CD4-positive, alpha-beta T cell treated with Interleukin-4 for 4 hours (primary cell): ENCODE measurements at regions not wholly inside any gene's neighbourhood (a gene's known extent, or its start where the extent isn't known, plus 50 kb on each side); places are given as distances from the start of the nearest gene placed in this dataset.

Experiments used
- DNase-seq: peaks from one replicate; pipeline ENCODE4 v3.0.0-alpha.2; 2020

DNA sequence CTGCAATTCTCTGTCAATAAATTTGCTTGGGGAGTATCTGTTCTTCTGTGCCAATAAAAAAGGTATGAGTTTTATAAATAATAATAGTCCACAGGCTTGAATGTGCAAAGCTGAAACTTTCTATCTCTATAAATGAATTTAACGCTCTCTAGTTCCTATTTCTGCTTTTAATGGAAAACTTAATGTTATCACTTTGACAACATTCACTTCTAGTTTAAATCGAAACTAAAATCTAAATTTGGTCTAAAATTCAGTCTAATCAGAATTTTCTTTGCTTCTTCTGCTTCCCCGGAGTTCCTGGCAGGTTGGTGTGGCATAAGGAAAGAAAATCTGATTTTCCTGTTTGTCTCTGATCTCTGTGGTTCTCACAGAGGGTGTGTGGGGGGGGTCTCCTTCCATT is 450.1 kb upstream of the TBL1XR1 start:
- no peak for DNase-seq

- peak; percentile 41 for DNase-seq
Observed at GRCh38 chr3:177647876-177648275, 450.6 kb upstream of the TBL1XR1 start.

GRCh38 chr3:177652556-177653291 is 455.4 kb upstream of the TBL1XR1 start:
- DNase-seq: peak; percentile 32

DNA sequence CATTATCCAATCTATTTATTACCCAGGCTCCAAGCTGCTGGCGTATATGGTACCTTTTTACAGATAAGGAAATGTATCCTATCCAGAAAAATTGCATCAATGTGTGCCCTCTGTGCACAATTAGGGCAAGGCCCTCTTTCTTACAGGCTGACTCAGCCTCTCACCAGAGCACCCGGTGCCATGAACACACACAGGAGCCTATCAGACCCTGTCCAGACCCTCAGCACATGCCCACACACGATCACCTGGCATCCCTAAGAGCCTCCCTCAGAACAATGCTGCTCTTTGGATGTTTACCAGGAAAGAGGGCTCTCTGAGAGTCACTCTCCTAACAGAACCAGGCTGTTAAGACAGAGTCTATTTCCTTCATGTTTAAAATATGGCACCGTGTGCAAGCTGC is 460.0 kb upstream of the TBL1XR1 start:
- no peak for DNase-seq

GRCh38 chr3:177658354-177658753 is 461.1 kb upstream of the TBL1XR1 start:
- no peak for DNase-seq

GRCh38 chr3:177664380-177665103 is 467.3 kb upstream of the TBL1XR1 start:
- DNase-seq: peak; percentile 34

GRCh38 chr3:177665122-177665808 is 468.0 kb upstream of the TBL1XR1 start:
- no peak for DNase-seq

- no peak for DNase-seq
Observed at GRCh38 chr3:177672252-177672911, 475.1 kb upstream of the TBL1XR1 start.

DNA sequence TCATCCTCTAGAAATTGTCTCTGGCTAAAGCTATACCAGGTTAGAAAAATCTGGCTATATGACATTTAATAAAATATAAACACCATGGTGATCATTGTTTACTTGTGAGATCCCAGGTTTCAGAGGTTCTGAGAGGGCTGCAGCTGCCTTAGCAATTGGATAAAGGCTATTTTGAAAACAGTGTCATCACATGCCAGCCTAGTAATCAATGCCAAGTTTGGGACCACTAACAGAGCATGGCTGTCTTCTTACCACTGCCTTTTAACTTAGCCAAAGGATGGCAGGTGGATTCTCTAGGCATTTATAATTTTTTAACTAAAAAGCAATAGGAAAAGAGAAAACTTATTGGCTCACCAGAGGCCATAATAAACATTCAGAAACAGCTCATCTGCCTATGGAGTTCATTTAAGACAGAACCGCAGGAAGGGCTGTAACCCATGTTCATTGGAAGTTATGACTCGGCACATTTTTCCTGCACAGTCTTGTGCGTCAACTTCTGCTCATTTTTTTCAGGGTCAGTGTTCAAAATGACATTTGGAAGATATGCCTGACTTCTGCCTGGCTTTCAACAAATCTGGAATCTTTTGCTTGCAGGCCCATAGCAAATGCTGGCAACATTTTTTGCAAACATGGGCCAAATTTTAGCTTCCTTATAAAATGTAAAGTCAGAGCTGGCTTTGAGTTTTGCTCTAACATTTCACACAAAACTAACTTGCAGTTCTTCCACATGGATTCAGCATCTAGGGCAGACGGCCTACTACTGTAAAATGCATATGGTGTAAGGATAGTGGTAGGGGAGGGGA is 476.0 kb upstream of the TBL1XR1 start:
- DNase-seq: no peak

DNA sequence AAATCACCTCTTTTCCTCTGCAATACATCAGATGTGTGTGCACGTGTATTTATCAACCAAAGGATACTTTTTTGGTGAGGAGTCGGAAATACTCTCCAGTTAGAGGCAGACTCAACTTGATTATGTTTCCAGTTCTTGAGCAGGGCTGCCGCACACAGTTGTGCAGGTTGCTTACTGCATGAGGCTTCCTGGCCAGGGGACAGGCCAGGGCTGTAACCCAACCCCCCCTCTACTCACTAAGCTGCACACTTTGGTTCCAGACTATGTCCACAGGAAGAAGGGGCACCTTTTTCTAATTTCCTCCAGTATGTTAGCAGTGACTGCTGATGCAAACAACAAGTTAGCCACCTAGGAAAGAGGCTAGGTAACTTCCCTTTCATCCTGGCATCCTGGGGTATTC is 476.9 kb upstream of the TBL1XR1 start:
- no peak for DNase-seq

- DNase-seq: no peak
Observed at GRCh38 chr3:177676148-177676547, 478.9 kb upstream of the TBL1XR1 start.

- DNase-seq: no peak
Observed at GRCh38 chr3:177676947-177677587, 479.8 kb upstream of the TBL1XR1 start.

DNA sequence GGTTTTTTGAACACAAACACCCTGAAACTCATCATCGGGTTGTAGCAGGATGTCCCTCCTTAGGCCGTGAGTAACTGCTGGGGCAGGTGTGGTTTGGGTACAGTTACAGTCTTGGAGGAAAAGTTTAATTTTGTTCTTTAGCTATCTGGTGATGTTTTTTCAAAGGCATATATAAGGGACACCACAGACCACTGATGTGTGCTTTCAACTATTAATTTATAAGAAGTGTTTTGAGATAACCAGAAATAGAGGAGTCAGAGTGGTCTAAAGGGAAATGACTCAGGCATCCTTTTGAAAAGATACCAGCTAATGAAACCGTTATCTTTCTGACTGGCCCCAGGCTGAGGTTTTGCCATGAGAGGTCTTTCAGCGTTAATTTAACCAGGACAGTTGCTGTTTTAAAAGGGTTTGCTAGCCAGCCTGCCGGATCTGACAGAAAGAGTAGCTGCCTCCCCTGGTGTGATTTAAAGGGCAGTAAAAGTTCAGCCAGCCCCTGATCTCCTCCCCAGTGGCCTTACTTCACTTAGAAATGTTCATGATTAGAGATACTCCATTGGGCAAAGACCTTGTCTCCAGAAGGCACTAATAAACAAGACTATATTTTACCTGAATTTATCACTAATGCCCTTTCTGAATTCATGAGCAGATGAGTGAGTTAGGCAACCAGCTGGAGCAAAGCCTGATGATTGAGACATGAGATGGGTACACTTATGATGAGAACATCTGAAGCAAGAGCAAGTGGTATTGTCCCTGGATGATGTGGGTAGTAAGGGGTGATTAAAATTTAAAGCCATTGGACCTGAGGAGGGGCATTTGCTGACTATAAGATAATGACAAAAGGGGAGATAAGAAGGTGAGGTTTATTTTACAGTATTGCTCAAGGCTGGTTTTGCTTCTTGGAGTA is 482.5 kb upstream of the TBL1XR1 start:
- DNase-seq: peak; percentile 52

DNA sequence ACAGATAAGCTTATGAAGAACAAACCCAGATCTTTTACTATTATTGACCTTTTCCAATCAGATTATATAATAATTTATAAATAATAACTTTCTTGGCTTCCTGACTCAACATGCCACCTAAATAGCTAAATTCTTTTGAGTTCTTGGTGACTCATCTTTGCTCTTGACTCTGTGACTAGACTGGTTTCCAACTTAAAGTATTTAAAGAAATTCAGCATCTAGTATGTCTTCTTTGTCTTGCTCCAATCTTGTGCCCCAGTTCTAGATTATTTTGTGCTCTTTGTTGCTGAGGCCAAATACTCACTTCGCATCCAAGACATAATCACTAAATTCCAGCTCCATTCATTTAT is 483.2 kb upstream of the TBL1XR1 start:
- DNase-seq: peak; percentile 9

DNA sequence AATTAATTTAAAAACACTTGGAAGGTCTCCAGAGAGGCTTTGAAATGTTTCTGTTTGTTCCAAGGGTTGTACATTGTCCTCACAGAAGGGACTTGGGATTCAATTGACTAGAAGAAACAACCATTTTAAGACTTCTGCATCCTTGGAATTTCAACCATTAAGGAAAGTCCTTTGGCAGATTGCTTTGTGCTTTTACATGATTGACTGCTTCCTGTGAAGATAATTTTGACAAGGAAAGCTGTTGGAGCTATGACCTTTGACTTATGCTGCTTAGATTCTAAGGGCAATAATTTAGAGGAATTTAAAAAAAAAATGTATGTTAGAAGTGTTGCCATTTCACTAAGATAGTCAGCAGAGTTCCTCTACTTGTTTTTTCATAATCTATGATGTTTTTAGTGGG is 483.9 kb upstream of the TBL1XR1 start:
- no peak for DNase-seq

GRCh38 chr3:177681852-177682251 is 484.6 kb upstream of the TBL1XR1 start:
- peak; percentile 31 for DNase-seq

GRCh38 chr3:177683586-177683985 is 486.3 kb upstream of the TBL1XR1 start:
- DNase-seq: peak; percentile 36

DNA sequence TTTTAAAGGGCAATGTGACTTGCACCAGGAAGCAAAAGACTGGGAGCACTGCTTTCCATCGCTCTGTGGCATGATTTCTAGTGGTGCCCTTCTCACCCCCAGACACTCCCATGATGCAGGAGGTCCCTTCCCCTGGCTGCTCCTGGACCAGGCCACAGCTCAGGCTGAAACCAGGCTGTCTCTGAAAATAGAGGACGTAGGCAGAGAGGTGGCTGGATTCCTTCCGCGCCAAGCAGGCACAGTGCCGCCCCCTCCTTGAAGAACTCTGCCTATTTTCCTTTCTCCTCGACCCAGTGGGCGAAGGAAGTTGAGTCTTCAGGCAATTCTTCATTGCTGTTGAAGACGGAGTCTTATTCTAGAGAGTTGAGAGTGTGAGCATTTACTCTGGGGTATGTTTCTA is 489.4 kb upstream of the TBL1XR1 start:
- DNase-seq: no peak

DNA sequence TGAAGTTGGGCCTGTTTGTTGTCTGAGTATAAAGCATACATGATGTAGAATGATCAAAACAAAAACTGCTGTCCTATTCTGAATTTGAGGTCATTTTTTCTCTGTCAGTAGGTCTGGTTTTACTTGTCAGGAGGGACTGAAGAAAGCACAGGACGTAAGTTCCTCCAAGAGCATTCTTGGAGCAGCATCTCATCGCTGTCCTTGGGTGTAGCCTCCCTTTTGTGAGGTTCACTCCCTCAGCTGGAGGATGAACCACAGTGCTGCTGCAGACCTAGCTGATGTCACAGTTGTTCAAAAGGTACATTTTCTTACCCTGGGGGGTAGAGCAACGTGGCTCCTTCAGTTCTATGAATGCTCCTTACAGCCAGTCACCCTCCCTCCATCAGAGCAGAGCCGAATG is 490.0 kb upstream of the TBL1XR1 start:
- DNase-seq: no peak

DNA sequence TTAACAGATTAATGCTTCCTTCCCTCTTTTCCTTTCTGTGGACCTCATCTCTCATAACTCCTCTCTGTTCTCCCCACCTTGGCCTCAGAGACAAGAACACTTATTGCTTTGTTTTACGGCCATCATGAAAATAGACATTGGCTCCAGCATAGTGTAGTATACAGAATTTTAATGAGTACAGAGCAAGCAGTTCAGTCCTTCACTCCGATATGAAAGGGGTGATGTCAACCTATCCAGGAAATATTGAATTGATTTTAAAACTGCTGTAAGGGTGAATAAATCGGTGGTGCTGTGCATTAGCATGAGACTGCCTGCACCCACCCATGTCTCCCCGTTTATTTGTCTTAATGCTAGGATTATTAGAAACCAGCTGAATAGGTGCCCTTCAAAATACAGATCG is 490.9 kb upstream of the TBL1XR1 start:
- DNase-seq: no peak

DNA sequence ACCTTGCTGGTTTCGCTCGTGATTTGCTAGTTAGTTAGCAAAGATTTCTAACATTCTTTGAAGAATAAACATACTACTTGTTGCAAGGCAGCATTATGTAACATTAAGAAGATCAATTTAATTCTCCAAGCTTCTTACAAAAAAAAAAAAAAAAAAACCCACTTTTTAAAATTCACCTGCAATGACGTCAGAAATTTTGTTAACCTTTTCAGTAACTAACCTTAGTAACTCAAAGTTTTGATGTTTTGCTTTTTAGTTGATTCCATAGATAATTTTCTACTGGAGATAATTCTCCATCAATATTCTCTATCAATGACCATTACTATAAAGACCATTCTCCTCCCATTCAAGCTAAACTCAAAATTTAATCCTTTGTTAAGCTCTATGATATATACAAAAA is 491.8 kb upstream of the TBL1XR1 start:
- no peak for DNase-seq
